GM12865 (cell line): ENCODE measurements at regions not wholly inside any gene's neighbourhood (a gene's known extent, or its start where the extent isn't known, plus 50 kb on each side); places are given as distances from the start of the nearest gene placed in this dataset.

Experiments
- DNase-seq: peaks from one replicate; pipeline ENCODE4 v3.0.0; 2010; ENCODE audit warnings: low read depth
- H3K4me3 ChIP-seq: 2 replicates; pipeline ENCODE4 v1.5.1; 2011; ENCODE audit warnings: mild to moderate bottlenecking, low read depth, low read length, control low read depth
- TF ChIP-seq, protein P1 (sequence below): IDR thresholded peaks from 2 replicates; pipeline ENCODE4 v1.5.1; 2011; ENCODE audit warnings: low read length, control low read depth, low read depth, inconsistent platforms; ENCODE audit not compliant: insufficient read depth; ENCODE audit errors: missing control alignments

DNA sequence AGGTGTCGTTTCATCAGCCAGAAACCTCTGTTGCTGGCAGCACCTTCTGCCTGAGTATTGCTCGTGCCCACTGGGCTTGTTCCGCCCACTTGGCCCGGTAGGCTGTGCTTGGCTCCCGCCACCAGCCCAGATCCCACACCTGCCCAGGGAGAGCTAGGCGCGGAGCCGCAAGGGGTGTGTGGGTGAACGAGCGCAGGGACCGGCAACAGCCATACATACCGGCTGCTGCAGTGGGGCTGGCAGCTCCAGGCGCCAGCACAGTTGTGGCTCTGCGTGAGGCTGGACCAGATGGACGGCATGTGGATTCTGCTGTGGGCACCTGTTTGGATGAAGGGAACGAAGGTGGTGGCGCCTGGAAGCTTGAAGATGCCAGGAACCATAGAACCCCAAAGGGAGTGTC lies 331.5 kb upstream of the MCTP2 start:
- H3K4me3 ChIP-seq, result no peak overlapping the region
- no peak for DNase-seq

DNA sequence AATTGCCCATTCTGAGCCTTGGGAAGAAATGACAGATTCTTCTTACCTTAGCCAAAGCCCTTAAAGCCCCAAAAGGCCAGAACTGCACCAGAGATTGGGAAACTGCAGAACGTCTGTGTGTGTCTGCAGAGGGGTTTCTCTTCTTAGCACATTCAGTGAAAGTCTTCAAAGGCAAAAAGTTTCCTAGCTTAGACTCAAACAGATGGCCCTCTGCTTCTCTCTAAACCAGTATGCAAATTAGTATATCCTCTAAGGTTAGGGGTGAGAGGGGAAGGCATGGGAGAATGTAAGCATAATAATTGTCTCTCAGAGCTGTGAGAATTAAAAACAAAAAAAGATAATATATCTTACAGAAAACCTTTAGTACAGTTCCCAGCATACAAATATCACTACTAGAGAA lies 334.0 kb upstream of the MCTP2 start:
- DNase-seq, result no peak
- H3K4me3 ChIP-seq, result no peak overlapping the region
- TF ChIP-seq, protein P1, sequence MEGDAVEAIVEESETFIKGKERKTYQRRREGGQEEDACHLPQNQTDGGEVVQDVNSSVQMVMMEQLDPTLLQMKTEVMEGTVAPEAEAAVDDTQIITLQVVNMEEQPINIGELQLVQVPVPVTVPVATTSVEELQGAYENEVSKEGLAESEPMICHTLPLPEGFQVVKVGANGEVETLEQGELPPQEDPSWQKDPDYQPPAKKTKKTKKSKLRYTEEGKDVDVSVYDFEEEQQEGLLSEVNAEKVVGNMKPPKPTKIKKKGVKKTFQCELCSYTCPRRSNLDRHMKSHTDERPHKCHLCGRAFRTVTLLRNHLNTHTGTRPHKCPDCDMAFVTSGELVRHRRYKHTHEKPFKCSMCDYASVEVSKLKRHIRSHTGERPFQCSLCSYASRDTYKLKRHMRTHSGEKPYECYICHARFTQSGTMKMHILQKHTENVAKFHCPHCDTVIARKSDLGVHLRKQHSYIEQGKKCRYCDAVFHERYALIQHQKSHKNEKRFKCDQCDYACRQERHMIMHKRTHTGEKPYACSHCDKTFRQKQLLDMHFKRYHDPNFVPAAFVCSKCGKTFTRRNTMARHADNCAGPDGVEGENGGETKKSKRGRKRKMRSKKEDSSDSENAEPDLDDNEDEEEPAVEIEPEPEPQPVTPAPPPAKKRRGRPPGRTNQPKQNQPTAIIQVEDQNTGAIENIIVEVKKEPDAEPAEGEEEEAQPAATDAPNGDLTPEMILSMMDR, result no peak

More for the DNA sequence above, 331.5 kb upstream of the MCTP2 start:
- TF ChIP-seq, protein P1, result no peak

DNA sequence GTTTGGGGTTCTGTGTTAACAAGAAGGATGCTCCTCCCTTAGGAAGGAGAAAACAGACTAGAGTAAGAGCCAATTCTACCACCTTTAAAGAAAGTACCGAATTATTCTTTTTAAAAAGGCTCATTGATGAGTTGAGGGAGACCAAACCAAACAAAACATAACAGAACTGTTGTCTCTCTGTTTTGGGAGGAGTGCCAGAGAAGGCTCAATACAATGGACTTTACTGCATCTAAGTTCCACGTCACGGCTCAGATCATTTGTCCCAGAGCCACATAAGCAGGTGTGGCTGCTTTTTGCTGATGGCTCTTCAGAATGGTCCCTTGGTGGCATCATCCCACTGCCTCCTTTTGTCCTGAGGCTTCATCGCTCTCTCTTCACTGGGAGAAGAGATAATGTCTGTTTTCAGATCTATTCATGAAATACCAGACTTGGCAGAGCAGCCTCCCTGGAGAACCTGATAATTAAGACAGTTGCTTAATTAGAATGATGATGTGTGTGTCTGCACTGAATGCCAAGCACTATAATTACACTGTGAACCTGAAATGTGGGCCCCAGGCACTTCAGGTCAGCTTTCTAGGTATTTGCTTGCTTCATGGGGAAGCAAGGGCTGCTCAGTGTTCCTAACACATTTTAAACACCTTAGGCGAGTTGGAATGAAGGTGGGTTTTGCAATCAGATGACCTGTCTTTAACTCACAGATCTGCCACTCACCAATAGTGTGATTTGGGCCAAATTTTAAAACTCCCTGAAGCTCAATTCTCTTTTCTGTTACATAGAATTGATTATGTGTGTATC lies 335.2 kb upstream of the MCTP2 start:
- TF ChIP-seq, protein P1, result no peak
- H3K4me3 ChIP-seq, result no peak overlapping the region
- no peak for DNase-seq

DNA sequence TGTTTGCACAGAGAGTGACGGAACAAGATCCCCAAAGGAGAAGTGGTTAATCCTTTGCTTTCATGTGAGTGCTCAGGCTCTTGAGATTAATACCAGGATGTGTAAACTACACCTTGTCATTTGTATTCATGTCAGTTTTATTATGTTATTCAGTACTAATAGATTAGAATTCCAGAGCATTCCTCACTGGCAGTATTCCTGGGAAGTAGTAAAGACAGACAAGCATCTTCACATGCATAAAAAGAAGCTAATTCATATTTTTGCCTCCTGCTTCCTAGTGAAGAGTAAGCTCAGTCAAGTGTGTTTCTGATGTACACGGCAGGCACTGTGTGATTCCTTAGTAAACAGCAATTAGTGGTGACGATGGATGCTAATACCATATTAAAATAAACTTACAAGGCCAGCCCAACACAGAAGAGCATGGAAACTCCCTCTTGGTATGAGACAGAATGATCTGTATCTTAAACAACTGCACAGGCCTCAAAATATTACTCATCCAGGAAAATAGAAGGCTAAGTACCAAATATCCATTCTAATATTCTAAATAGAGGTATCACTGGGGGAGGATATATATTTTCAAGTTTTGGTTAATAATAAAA lies 336.8 kb upstream of the MCTP2 start:
- no peak for DNase-seq
- no peak overlapping the region for H3K4me3 ChIP-seq
- TF ChIP-seq, protein P1, result no peak

DNA sequence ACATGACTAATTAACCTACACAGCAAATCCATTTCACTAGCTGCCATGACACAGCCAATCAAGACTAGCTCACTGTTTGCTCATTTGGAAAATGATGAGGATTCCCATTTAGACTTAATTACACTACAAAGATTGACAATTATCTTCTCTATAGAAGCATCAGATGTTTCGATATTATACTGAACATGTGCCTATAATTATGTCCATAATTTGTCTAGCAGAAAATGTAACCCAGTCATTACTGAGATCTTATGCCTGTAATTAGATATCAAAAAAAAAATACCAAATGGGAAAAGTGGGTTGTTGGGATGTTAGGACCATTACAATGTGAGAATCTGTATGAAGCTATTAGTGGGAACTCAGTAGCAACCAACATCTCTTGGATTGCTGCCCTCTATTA lies 344.2 kb upstream of the MCTP2 start:
- TF ChIP-seq, protein P1, result no peak
- no peak for DNase-seq
- H3K4me3 ChIP-seq, result no peak overlapping the region

DNA sequence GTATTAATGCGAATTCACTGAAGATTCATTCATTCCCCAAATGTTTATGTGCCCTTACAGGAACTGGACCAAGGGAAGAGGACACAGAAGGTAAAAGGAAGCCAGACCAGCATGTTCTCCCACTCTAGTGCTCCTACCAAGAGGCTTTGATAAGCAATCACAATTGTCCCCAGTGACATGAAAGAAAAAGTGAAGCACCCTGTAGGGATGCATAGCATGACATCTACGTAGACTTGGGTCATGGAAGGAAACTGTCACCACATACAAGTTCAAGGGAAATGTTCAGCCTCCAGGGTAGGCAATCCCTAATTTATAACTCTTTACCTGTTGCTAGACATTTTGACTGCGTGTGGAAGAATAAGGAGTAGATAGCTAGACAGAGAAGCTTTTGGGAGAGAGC lies 348.6 kb upstream of the MCTP2 start:
- no peak overlapping the region for H3K4me3 ChIP-seq
- TF ChIP-seq, protein P1, result no peak
- DNase-seq, result no peak
